Activated naive CD4-positive, alpha-beta T cell treated with anti-CD3 and anti-CD28 coated beads, Interleukin-2, amount 50 U/mL, for 72 hours (primary cell): ENCODE measurements at regions not wholly inside any gene's neighbourhood (a gene's known extent, or its start where the extent isn't known, plus 50 kb on each side); places are given as distances from the start of the nearest gene placed in this dataset.
"Not testable (repeated sequence)": the region's sequence is repeated elsewhere in the genome, so short reads cannot be mapped to it uniquely, and the experiment has no call there.

Experiments used
- ATAC-seq, 2 donors: fragments of 150-1000 bp; cut with Tn5 transposase; 2 replicates each; pipeline ENCODE4 v1.10.0; 2021; ENCODE audit warnings: mild to moderate bottlenecking in 2 of 2, moderate library complexity in 2 of 2
- DNase-seq, 2 donors: peaks; one replicate each; pipeline ENCODE4 v3.0.0; 2021 to 2022; ENCODE audit warnings: low spot score in 2 of 2
- H3K27ac Mint-ChIP-seq, 2 donors: one replicate each; pipeline ENCODE4 v1.8.0; 2022; ENCODE audit warnings: mild to moderate bottlenecking in 2 of 2, mixed read lengths in 2 of 2
- H3K36me3 Mint-ChIP-seq, 2 donors: one replicate each; pipeline ENCODE4 v1.8.0; 2022; ENCODE audit warnings: mixed read lengths in 2 of 2
- H3K9me3 Mint-ChIP-seq, 2 donors: one replicate each; pipeline ENCODE4 v1.8.0; 2022; ENCODE audit warnings: mixed read lengths in 2 of 2

DNA sequence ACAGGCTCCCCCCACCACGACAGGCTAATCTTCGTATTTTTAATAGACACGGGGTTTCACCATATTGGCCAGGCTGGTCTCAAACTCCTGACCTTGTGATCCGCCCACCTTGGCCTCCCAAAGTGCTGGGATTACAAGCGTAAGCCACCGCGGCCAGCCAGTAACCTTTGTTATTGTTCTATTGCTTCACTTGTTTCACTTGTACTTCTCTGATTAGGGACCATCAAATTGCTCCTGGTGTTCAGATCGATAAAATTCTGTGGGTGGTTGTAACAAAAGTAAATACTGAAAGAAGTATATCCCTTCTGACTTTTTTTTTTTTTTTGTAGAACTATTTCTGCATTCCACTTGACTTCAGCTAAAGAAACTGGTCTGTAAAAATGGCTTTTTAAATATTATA, 445.5 kb upstream of the CDH10 start:
- no peak for DNase-seq
- H3K27ac Mint-ChIP-seq, result no peak overlapping the region
- peaks cover 0 to under 1% of the 10 kb centered on the region in 2 donors for H3K36me3 Mint-ChIP-seq
- ATAC-seq, result no peak
- H3K9me3 Mint-ChIP-seq, result peaks cover 4 to 18% of the 10 kb centered on the region in 2 donors

DNA sequence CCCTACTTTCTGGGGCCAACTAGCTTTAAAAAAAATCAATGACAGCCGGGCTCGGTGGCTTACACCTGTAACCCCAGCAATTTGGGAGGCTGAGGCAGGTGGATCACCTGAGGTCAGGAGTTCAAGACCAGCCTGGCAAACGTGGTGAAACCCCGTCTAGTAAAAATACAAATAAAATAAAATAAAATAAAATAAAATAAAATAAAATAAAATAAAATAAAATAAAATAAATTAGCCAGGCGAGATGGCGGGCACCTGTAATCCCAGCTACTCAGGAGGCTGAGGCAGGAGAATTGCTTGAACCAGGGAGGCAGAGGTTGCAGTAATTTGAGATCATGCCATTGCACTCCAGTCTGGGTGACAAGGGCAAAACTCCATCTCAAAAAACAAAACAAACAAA, 443.9 kb upstream of the CDH10 start:
- not testable (repeated sequence) for H3K27ac Mint-ChIP-seq, ATAC-seq, H3K36me3 Mint-ChIP-seq, DNase-seq
- H3K9me3 Mint-ChIP-seq, result peaks cover 0 to 14% of the 10 kb centered on the region in 2 donors

DNA sequence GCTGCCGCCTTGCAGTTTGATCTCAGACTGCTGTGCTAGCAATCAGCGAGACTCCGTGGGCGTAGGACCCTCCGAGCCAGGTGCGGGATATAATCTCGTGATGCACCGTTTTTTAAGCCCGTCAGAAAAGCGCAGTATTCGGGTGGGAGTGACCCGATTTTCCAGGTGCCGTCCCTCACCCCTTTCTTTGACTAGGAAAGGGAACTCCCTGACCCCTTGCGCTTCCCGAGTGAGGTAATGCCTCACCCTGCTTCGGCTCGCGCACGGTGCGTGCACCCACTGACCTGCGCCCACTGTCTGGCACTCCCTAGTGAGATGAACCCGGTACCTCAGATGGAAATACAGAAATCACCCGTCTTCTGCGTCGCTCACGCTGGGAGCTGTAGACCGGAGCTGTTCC, 438.5 kb upstream of the CDH10 start:
- ATAC-seq, H3K36me3 Mint-ChIP-seq, DNase-seq: not testable (repeated sequence)

DNA sequence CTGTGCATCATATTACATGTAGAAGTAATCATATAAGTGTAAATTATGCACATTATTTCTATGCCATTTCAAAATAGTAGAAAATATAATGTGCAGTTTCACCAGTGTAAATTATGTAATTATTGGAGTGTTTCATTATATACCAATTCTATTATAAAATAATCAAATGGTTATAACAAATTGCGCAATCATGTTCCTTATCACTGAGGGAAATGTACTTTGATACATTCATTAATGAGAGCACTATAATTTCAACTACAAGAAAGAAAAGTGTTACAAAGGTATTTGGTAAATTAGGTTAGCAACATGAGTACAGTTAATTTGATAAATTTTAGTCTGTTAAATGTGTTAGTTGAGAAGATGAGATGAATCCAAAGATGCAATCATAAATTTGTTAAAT, 421.5 kb upstream of the CDH10 start:
- Mint-ChIP-seq H3K9me3 (peaks cover 16 to 18% of the 10 kb centered on the region in 2 donors), H3K27ac (no peak overlapping the region), H3K36me3 (peaks cover 0 to 6% of the 10 kb centered on the region in 2 donors)
- ATAC-seq, result no peak
- no peak for DNase-seq

More for the DNA sequence above, 438.5 kb upstream of the CDH10 start:
- not testable (repeated sequence) for H3K9me3 Mint-ChIP-seq, H3K27ac Mint-ChIP-seq

GRCh38 chr5:25064306-25064705, 419.5 kb upstream of the CDH10 start:
- DNase-seq (no peak), ATAC-seq (no peak)
- peaks cover 0 to 6% of the 10 kb centered on the region in 2 donors for H3K36me3 Mint-ChIP-seq
- H3K27ac Mint-ChIP-seq, result no peak overlapping the region
- H3K9me3 Mint-ChIP-seq, result peaks cover 16 to 18% of the 10 kb centered on the region in 2 donors

DNA sequence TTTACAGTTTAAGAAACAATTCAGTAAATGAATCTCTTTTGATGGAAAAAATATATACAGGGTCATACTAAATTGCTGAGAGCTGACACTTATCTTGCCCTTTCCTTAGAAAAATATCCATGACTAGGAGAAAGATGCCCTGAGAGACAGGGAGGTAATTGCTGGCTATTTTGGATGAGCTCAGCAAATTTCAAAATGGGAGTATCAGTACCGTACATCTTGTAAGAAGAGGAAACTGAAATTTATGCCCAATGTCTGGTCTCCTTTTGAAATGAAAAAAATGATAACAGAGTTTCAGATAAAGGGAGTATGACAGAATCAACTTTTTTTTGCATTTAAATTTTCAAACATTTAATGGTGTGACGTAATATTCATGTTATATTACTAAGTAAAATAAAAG, 415.8 kb upstream of the CDH10 start:
- Mint-ChIP-seq H3K36me3 (no peaks in the 10 kb centered on the region), H3K9me3 (peaks cover 8 to 12% of the 10 kb centered on the region in 2 donors), H3K27ac (no peak overlapping the region)
- ATAC-seq (no peak), DNase-seq (no peak)

- Mint-ChIP-seq H3K9me3 (peaks cover 0 to 8% of the 10 kb centered on the region in 2 donors), H3K27ac (no peak overlapping the region), H3K36me3 (no peaks in the 10 kb centered on the region)
- DNase-seq, result no peak
- ATAC-seq, result no peak
These were observed 412.1 kb upstream of the CDH10 start for GRCh38 chr5:25056836-25057235.

DNA sequence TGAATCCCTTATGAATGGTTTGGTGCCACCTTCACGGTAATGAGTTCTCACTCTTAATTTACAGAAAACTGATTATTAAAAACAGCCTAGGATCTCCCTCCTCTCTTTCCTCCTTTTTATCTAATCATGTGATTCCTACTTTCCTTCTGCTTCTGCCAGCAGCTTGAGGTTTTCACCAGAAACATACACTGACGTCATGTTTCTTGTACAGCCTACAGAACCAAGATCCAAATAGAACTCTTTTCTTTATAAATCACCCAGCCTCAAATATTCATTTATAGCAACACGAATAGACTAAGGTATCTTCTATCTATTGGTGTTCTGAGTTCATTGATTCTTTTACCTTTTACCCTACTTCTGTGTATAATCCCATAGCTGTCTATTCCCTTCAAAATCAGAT, 388.9 kb upstream of the CDH10 start:
- DNase-seq, result no peak
- Mint-ChIP-seq H3K27ac (no peak overlapping the region), H3K9me3 (peaks cover 21 to 26% of the 10 kb centered on the region in 2 donors), H3K36me3 (peaks cover 0 to 6% of the 10 kb centered on the region in 2 donors)
- no peak for ATAC-seq

DNA sequence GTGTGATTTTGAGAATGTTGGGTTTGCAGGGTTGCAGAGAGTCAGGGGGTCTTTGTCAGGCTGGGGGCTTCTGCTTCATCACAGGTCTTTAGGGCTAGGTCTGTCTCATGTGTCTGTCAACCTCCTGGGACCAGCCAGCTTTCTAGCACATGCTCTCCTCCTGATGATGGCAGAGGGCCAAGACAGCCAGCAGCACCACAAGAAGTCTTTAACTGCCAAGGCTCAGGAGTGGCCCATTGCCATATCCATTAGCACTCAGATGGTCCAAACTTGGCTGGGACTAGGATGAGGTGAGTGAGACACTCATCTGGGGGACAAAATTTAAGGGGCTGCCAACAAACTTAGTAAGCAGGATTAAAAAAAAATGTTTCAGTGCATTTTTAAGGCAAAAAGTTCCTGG, 384.2 kb upstream of the CDH10 start:
- Mint-ChIP-seq H3K9me3 (peaks cover 29 to 42% of the 10 kb centered on the region in 2 donors), H3K36me3 (peaks cover 0 to 6% of the 10 kb centered on the region in 2 donors), H3K27ac (no peak overlapping the region)
- no peak for DNase-seq
- ATAC-seq, result no peak

DNA sequence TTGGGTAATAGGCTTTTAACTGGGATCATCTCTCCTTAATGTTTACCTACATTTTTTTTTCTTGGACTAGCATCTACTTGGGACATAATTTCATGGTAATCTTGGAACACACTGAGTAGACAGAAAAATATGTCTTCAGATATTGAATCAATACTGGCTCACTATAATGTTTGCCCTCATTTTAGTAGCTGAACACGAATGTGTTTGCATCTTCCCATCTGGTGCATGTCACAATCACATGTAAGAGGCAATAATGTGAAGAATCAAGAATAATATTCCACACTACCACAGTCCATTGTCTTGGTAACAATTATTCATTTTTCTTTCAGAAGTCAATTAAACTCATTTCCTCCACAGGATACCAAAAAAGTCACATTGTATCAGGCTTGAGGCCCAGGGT, 382.7 kb upstream of the CDH10 start:
- H3K36me3 Mint-ChIP-seq, result no peaks in the 10 kb centered on the region
- peaks cover 21 to 34% of the 10 kb centered on the region in 2 donors for H3K9me3 Mint-ChIP-seq
- H3K27ac Mint-ChIP-seq, result no peak overlapping the region

DNA sequence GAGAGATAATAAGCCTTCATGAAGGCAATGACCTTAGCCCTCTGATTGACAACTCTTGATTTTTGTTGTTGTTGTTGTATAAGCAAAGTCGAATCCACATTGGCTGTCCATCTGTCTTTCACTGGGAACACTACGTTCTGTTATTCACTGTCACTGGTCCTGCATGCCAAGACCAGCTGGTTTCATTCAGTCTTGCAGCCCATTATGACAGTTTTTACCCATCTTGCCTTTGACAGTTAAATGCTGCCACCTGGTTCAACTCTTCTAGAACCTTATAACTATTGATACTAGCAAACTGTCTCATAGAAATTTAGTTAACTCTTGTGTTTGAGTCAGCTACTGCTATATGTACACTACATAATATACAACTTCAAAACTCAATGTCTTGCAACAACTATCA, 382.3 kb upstream of the CDH10 start:
- no peak for DNase-seq
- no peak for ATAC-seq
- no peak overlapping the region for H3K27ac Mint-ChIP-seq
- peaks cover 18 to 35% of the 10 kb centered on the region in 2 donors for H3K9me3 Mint-ChIP-seq
- no peaks in the 10 kb centered on the region for H3K36me3 Mint-ChIP-seq

More for the DNA sequence above, 382.7 kb upstream of the CDH10 start:
- ATAC-seq (no peak), DNase-seq (no peak)

- DNase-seq (no peak), ATAC-seq (no peak)
- Mint-ChIP-seq H3K27ac (no peak overlapping the region), H3K36me3 (no peaks in the 10 kb centered on the region), H3K9me3 (peaks cover 27 to 36% of the 10 kb centered on the region in 2 donors)
These were observed 381.1 kb upstream of the CDH10 start for GRCh38 chr5:25025831-25026230.

DNA sequence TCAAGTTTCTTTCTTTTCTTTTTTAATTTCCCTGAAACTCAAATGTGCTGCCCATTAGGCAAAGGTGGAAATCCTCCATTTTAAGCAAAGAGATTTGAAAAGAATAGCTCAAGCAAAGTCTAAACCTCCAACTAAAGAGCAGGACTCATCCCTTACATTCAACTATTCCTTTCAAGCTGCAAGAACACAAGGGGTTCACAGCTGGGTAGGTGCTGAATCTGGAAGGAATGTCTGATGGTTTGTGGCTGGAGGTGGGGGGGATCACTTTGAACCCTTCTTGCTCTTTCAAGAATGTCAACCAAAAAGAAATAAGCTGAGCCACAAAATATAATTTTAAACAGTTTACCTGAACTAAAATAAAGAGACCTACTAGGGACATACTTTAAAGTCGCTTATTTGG, 375.7 kb upstream of the CDH10 start:
- H3K27ac Mint-ChIP-seq, result no peak overlapping the region
- DNase-seq, result no peak
- no peak for ATAC-seq

GRCh38 chr5:25009063-25009462, 364.3 kb upstream of the CDH10 start:
- Mint-ChIP-seq H3K27ac (no peak overlapping the region), H3K36me3 (peaks cover 0 to 5% of the 10 kb centered on the region in 2 donors), H3K9me3 (peaks cover 17 to 25% of the 10 kb centered on the region in 2 donors)
- ATAC-seq (no peak), DNase-seq (no peak)

More for the DNA sequence above, 375.7 kb upstream of the CDH10 start:
- H3K9me3 Mint-ChIP-seq, result peaks cover 23 to 25% of the 10 kb centered on the region in 2 donors
- no peaks in the 10 kb centered on the region for H3K36me3 Mint-ChIP-seq

DNA sequence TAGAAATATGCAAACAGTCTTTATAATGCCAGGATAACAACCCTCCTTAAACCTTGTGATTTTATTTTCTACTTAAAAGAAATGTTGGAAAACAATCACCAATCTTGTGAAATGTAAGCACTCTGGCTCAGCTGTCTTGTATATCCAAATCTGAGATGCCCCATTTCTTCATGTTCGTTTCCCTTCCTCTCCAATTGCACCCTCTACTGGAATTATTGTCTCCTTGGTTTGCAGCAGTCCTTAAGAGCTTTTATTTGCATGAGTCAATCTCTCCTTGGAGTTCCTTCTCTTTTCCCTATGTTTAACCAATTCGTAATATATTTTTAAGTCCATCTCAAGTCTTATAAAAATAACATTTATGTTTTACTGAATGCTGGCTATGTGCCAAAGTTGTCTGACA, 362.0 kb upstream of the CDH10 start:
- peaks cover 25 to 28% of the 10 kb centered on the region in 2 donors for H3K9me3 Mint-ChIP-seq
- DNase-seq (no peak), ATAC-seq (no peak)
- peaks cover 0 to 5% of the 10 kb centered on the region in 2 donors for H3K36me3 Mint-ChIP-seq
- H3K27ac Mint-ChIP-seq, result no peak overlapping the region

DNA sequence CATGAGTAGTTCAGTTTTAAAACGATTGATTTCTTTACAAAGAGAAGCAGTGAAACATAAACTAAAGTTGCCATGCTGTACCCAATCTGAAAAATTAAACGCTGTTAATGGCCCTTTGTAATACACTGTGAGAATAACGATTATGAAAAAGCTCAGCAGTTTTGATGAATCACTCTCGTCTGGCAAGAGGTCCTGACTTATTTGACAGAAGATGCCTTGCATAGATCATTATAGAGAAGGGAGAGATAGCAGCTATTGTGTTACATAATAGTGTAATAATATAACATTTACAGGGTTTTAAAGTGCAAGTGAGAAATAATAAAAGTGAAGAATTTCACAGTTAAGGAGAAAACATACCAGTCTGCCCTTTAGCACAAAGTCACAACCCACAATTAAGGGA, 361.5 kb upstream of the CDH10 start:
- ATAC-seq (no peak), DNase-seq (no peak)
- Mint-ChIP-seq H3K27ac (no peak overlapping the region), H3K9me3 (peaks cover 21 to 28% of the 10 kb centered on the region in 2 donors), H3K36me3 (peaks cover 0 to 5% of the 10 kb centered on the region in 2 donors)

GRCh38 chr5:25005431-25005830, 360.7 kb upstream of the CDH10 start:
- Mint-ChIP-seq H3K9me3 (peaks cover 16 to 25% of the 10 kb centered on the region in 2 donors), H3K36me3 (peaks cover 0 to 5% of the 10 kb centered on the region in 2 donors), H3K27ac (no peak overlapping the region)
- DNase-seq (no peak), ATAC-seq (no peak)

DNA sequence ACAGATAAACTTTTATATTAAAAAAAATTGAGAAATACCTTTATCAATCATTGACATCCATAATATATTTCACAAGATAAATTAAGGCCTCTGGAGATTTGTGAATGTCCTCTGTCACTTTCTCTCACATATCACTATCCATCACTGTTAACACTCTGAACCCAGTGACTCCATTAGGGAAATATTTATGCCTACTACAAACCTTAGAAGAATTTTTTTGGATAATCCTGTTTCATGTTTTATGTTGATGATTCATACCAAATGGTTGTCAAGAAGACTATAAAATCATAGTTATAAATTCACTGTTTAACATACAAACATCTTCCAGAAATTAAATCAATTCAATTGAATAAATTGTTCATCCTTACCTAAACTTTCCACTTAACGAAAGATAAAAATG, 357.6 kb upstream of the CDH10 start:
- H3K36me3 Mint-ChIP-seq, result no peaks in the 10 kb centered on the region
- H3K27ac Mint-ChIP-seq, result no peak overlapping the region
- peaks cover 19 to 27% of the 10 kb centered on the region in 2 donors for H3K9me3 Mint-ChIP-seq
- DNase-seq (no peak), ATAC-seq (no peak)

DNA sequence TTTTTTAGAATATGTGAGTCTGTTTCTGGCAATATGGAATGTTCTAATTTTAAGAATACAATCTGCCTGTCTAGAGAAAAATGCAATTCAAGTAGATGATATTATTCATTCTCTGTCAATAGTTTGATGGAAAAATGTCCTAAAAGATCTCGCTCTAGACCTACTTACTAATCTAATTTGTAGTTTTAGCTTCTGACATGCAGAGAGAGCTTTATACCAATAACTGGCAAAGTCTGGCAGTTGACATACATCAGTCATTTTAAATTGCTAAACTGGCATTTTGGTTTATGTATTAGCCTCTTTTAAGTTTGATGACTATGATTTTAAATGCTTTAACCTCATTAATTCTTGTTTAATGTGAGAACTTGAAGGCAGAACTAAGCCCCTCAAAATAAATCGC, 355.0 kb upstream of the CDH10 start:
- H3K9me3 Mint-ChIP-seq, result peaks cover 28 to 29% of the 10 kb centered on the region in 2 donors
- H3K27ac Mint-ChIP-seq, result no peak overlapping the region
- no peak for ATAC-seq
- H3K36me3 Mint-ChIP-seq, result no peaks in the 10 kb centered on the region
- DNase-seq, result no peak
